HepG2 (cell line): ENCODE measurements at regions not wholly inside any gene's neighbourhood (a gene's known extent, or its start where the extent isn't known, plus 50 kb on each side); places are given as distances from the start of the nearest gene placed in this dataset.

Experiments used
- ARID5B ChIP-seq: IDR thresholded peaks from 2 replicates; pipeline ENCODE4 v1.4.0; 2020; ENCODE audit warnings: mild to moderate bottlenecking, missing genetic modification reagents
- EEA1 ChIP-seq: sonication (generic); formaldehyde crosslinking; IDR thresholded peaks from 2 replicates; pipeline ENCODE4 v1.5.1; 2020; ENCODE audit warnings: mild to moderate bottlenecking, missing genetic modification reagents, borderline replicate concordance
- NFAT5 ChIP-seq: sonication (generic); formaldehyde crosslinking; IDR thresholded peaks from 2 replicates; pipeline ENCODE4 v1.4.0; 2020; ENCODE audit warnings: missing genetic modification reagents
- NFIB ChIP-seq: sonication (generic); formaldehyde crosslinking; IDR thresholded peaks from 2 replicates; pipeline ENCODE4 v1.9.0; 2021; ENCODE audit warnings: missing genetic modification reagents, mild to moderate bottlenecking, borderline replicate concordance
- RFX1 ChIP-seq: fragments of 450-650 bp; IDR thresholded peaks from 2 replicates; pipeline ENCODE4 v1.6.1; 2017
- RNF219 ChIP-seq: sonication (generic); formaldehyde crosslinking; IDR thresholded peaks from 2 replicates; pipeline ENCODE4 v1.5.0; 2020; ENCODE audit warnings: mild to moderate bottlenecking, missing genetic modification reagents
- RXRB ChIP-seq: IDR thresholded peaks from 2 replicates; pipeline ENCODE4 v1.6.1; 2016; ENCODE audit warnings: borderline replicate concordance, missing genetic modification reagents, missing compliant biosample characterization
- TRIM22 ChIP-seq: fragments of 450-650 bp; IDR thresholded peaks from 2 replicates; pipeline ENCODE4 v1.6.1; 2017
- ZIK1 ChIP-seq: sonication (generic); formaldehyde crosslinking; IDR thresholded peaks from 2 replicates; pipeline ENCODE4 v1.5.0; 2020; ENCODE audit warnings: mild to moderate bottlenecking, low read depth, missing genetic modification reagents, borderline replicate concordance
- ZNF224 ChIP-seq: sonication (generic); formaldehyde crosslinking; IDR thresholded peaks from 2 replicates; pipeline ENCODE4 v1.5.0; 2020; ENCODE audit warnings: mild to moderate bottlenecking, missing genetic modification reagents
- ZNF281 ChIP-seq: sonication (generic); formaldehyde crosslinking; IDR thresholded peaks from 2 replicates; pipeline ENCODE4 v1.4.0; 2020; ENCODE audit warnings: missing genetic modification reagents, borderline replicate concordance
- ZNF563 ChIP-seq: sonication (generic); formaldehyde crosslinking; IDR thresholded peaks from 2 replicates; pipeline ENCODE4 v1.8.0; 2022; ENCODE audit warnings: mild to moderate bottlenecking, moderate library complexity, missing genetic modification reagents

- no peak for TF ChIP-seq TRIM22
- peak; percentile 100 for TF ChIP-seq ARID5B
- no peak for TF ChIP-seq ZNF224 (CRISPR knock-in tag)
- TF ChIP-seq NFIB (CRISPR knock-in tag): no peak
- peak; percentile 37; the same call in 1 of the 2 replicates for TF ChIP-seq ZNF563
- TF ChIP-seq RFX1: no peak
- TF ChIP-seq EEA1 (CRISPR knock-in tag): no peak
- peak; percentile 87; the same call in 1 of the 2 replicates for TF ChIP-seq RNF219 (CRISPR knock-in tag)
- TF ChIP-seq ZNF281: peak; percentile 83; the same call in 1 of the 2 replicates
- TF ChIP-seq ZIK1 (CRISPR knock-in tag): peak; percentile 64; the same call in 1 of the 2 replicates
- TF ChIP-seq RXRB: peak; percentile 99
- TF ChIP-seq NFAT5 (CRISPR knock-in tag): no peak
Observed at GRCh38 chr15:53453253-53454105, 306.0 kb downstream of the WDR72 start (continued).
